ENCODE measurements at regions not wholly inside any gene's neighbourhood (a gene's known extent, or its start where the extent isn't known, plus 50 kb on each side); places are given as distances from the start of the nearest gene placed in this dataset.

GRCh38 chr16:22684574-22685458, 129.1 kb upstream of the HS3ST2 start:
- Histone ChIP-seq H3K4ac (ENCODE audit: low read depth, low read length) (no peak overlapping the region), H2AFZ (replicated peaks; ENCODE audit: low read length, poor library complexity) (no peak overlapping the region), H3K79me1 (ENCODE audit: low read depth in 1 of 2, low read length in 2 of 2) (no peaks in the 10 kb centered on the region), H2BK120ac (ENCODE audit: low read depth, low read length) (no peak overlapping the region), H3K14ac (replicated peaks; ENCODE audit: low read depth, low read length) (no peak overlapping the region), H3K9me1 (ENCODE audit: insufficient read depth, low read length) (no peaks in the 10 kb centered on the region), H4K5ac (ENCODE audit: low read depth, low read length) (no peak overlapping the region), H3K4me2 (ENCODE audit: low read depth, low read length) (peak overlapping the region; percentile 76), H3K23ac (ENCODE audit: low read depth, low read length) (no peak overlapping the region), H4K20me1 (ENCODE audit: insufficient read depth, low read length) (no peaks in the 10 kb centered on the region), H3K27ac (ENCODE audit: insufficient read depth, low read length) (no peak overlapping the region), H3K56ac (ENCODE audit: extremely low read depth, insufficient read depth, low read length) (no peak overlapping the region), H2AK9ac (replicated peaks; ENCODE audit: low read depth, low read length, poor library complexity) (no peak overlapping the region), H2BK20ac (ENCODE audit: low read depth, low read length) (no peak overlapping the region), H3K4me1 (ENCODE audit: control insufficient read depth, insufficient read depth, low read length) (no peaks in the 10 kb centered on the region), H4K8ac (ENCODE audit: low read depth in 2 of 2, low read length in 2 of 2) (no peak overlapping the region), H3K27me3 (ENCODE audit: control insufficient read depth, insufficient read depth, low read length) (peaks cover 17% of the 10 kb centered on the region), H3K36me3 (ENCODE audit: control insufficient read depth, insufficient read depth, low read length) (no peaks in the 10 kb centered on the region), H2BK5ac (ENCODE audit: low read depth, low read length, poor library complexity, severe bottlenecking) (no peak overlapping the region), H4K91ac (ENCODE audit: insufficient read depth, low read depth, low read length) (no peak overlapping the region), H3K18ac (ENCODE audit: low read depth, low read length) (no peak overlapping the region), H3K9me3 (ENCODE audit: control insufficient read depth, insufficient read depth, low read length) (no peaks in the 10 kb centered on the region), H3K4me3 (ENCODE audit: insufficient read depth, low read depth, low read length) (no peak overlapping the region), H2BK15ac (ENCODE audit: low read depth, low read length) (no peak overlapping the region), H2AK5ac (ENCODE audit: low read depth, low read length) (no peak overlapping the region), H3K9ac (ENCODE audit: low read depth, low read length) (no peak overlapping the region)
- ChIA-PET POLR2A (ENCODE audit: unreplicated experiment) (no interaction called here), CTCF (interaction anchor here (0.7 kb wide), 1 partner anchor 50 kb away, joined by 5 read pairs; no protein-coding TSS in a partner anchor)
- no TSS peak for BruUV-seq (replicated peaks)
- dilution Hi-C loops (cut with HindIII; ENCODE audit: low sequenced_read_pairs, unreplicated experiment) (no loop called here), in situ Hi-C loops (cut with MboI; ENCODE audit: low sequenced_read_pairs) (no loop called here), intact Hi-C loops (cut with micrococcal nuclease) (no loop called here)
- DNase-seq (peak; percentile 40), ATAC-seq (ENCODE audit: low read depth) (peak; percentile 56)
- WGBS, 2 experiments (ENCODE audit: extremely low coverage in 2 of 2, insufficient read length in 1 of 2), result no CpG with 5 or more reads among the region's 3 CpGs
- TF ChIP-seq BHLHE40 (IDR thresholded peaks at IDR 0.05; ENCODE audit: low read depth, low read length) (no peak), MXI1 (IDR thresholded peaks at IDR 0.05; ENCODE audit: borderline replicate concordance, low read depth, low read length) (no peak), NFE2L2 (IDR thresholded peaks at IDR 0.05; ENCODE audit: low read depth, low read length) (no peak), RCOR1 (IDR thresholded peaks at IDR 0.05; ENCODE audit: insufficient replicate concordance, low read length) (no peak), FOS (IDR thresholded peaks at IDR 0.05; ENCODE audit: low read depth, low read length) (no peak), RFX5 (IDR thresholded peaks at IDR 0.05; ENCODE audit: low read depth, low read length) (no peak), SMC3 (IDR thresholded peaks at IDR 0.05; ENCODE audit: low read depth, low read length) (no peak), CHD1 (IDR thresholded peaks at IDR 0.05; ENCODE audit: low read depth, low read length) (no peak), CTCF (conservative IDR thresholded peaks at IDR 0.05; ENCODE audit: low read depth, low read length) (no peak), RAD21 (IDR thresholded peaks at IDR 0.05; ENCODE audit: low read length) (no peak), MAZ (IDR thresholded peaks at IDR 0.05; ENCODE audit: borderline replicate concordance, low read depth, low read length) (no peak), MAFK (IDR thresholded peaks at IDR 0.05; ENCODE audit: low read depth, low read length) (no peak), POLR2A (IDR thresholded peaks at IDR 0.05; ENCODE audit: low read depth, low read length) (no peak)
- TF ChIP-seq, protein P1, sequence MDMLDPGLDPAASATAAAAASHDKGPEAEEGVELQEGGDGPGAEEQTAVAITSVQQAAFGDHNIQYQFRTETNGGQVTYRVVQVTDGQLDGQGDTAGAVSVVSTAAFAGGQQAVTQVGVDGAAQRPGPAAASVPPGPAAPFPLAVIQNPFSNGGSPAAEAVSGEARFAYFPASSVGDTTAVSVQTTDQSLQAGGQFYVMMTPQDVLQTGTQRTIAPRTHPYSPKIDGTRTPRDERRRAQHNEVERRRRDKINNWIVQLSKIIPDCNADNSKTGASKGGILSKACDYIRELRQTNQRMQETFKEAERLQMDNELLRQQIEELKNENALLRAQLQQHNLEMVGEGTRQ (IDR thresholded peaks at IDR 0.05; ENCODE audit: low read depth, low read length), result no peak
- TF ChIP-seq, protein P2, sequence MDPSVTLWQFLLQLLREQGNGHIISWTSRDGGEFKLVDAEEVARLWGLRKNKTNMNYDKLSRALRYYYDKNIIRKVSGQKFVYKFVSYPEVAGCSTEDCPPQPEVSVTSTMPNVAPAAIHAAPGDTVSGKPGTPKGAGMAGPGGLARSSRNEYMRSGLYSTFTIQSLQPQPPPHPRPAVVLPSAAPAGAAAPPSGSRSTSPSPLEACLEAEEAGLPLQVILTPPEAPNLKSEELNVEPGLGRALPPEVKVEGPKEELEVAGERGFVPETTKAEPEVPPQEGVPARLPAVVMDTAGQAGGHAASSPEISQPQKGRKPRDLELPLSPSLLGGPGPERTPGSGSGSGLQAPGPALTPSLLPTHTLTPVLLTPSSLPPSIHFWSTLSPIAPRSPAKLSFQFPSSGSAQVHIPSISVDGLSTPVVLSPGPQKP (IDR thresholded peaks at IDR 0.05; ENCODE audit: borderline replicate concordance, low read depth, low read length), result no peak
